Upper lobe of left lung (tissue), 4 donors: ENCODE measurements at regions not wholly inside any gene's neighbourhood (a gene's known extent, or its start where the extent isn't known, plus 50 kb on each side); places are given as distances from the start of the nearest gene placed in this dataset.

ENCODE experiments used
- CTCF ChIP-seq, 6 experiments: fragments of 450-650 bp in 4 of 6; fragments of 200-600 bp in 2 of 6; sonication (generic) in 2 of 6; IDR thresholded peaks; one replicate each; pipeline ENCODE4 v1.5.1; 2016 to 2019; ENCODE audit warnings: antibody characterized with exemption in 6 of 6
- POLR2A ChIP-seq, 4 donors: fragments of 450-650 bp; IDR thresholded peaks; one replicate each; pipeline ENCODE4 v1.5.1; 2016 to 2017; ENCODE audit warnings: antibody characterized with exemption in 4 of 4, mild to moderate bottlenecking in 2 of 4
- POLR2AphosphoS5 ChIP-seq, 2 donors: sonication (generic); formaldehyde crosslinking; IDR thresholded peaks; one replicate each; pipeline ENCODE4 v1.5.1; 2017; ENCODE audit warnings: antibody characterized with exemption in 2 of 2

GRCh38 chr18:75344615-75345014 lies 82.9 kb downstream of the SMIM21 start:
- TF ChIP-seq POLR2A (IDR thresholded peaks at IDR 0.05) (no peak), POLR2AphosphoS5 (IDR thresholded peaks at IDR 0.05) (no peak), CTCF (IDR thresholded peaks at IDR 0.05) (no peak)
